LNCAP (cell line): ENCODE measurements at regions not wholly inside any gene's neighbourhood (a gene's known extent, or its start where the extent isn't known, plus 50 kb on each side); places are given as distances from the start of the nearest gene placed in this dataset.
A peak's percentile ranks its signal among the peaks of the same experiment; 100 is the strongest.

Source experiments
- TF ChIP-seq, protein P1 (sequence below): fragments of 450-650 bp; IDR thresholded peaks from 2 replicates; pipeline ENCODE4 v1.5.1; 2017; ENCODE audit warnings: mild to moderate bottlenecking

DNA sequence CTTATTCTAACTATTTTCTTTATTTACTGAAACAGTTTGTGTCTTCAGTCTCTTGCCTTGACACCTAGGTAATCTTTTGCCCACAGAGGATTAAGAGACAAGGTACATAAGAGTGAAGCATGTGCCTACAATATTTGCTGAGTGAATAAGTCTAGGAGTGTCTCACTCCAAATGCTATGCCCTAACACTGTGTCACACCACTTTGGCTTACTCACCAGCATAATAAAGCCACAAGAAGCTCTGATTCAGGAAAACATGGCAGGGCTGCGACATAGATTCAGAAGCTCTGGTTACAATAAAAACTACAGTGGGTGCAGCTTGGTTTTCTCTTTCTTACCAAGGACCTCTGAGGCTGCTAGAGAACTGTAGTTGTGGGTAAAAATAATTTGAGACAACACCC lies 127.1 kb downstream of the RBM46 start:
- TF ChIP-seq, protein P1, sequence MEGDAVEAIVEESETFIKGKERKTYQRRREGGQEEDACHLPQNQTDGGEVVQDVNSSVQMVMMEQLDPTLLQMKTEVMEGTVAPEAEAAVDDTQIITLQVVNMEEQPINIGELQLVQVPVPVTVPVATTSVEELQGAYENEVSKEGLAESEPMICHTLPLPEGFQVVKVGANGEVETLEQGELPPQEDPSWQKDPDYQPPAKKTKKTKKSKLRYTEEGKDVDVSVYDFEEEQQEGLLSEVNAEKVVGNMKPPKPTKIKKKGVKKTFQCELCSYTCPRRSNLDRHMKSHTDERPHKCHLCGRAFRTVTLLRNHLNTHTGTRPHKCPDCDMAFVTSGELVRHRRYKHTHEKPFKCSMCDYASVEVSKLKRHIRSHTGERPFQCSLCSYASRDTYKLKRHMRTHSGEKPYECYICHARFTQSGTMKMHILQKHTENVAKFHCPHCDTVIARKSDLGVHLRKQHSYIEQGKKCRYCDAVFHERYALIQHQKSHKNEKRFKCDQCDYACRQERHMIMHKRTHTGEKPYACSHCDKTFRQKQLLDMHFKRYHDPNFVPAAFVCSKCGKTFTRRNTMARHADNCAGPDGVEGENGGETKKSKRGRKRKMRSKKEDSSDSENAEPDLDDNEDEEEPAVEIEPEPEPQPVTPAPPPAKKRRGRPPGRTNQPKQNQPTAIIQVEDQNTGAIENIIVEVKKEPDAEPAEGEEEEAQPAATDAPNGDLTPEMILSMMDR: no peak

DNA sequence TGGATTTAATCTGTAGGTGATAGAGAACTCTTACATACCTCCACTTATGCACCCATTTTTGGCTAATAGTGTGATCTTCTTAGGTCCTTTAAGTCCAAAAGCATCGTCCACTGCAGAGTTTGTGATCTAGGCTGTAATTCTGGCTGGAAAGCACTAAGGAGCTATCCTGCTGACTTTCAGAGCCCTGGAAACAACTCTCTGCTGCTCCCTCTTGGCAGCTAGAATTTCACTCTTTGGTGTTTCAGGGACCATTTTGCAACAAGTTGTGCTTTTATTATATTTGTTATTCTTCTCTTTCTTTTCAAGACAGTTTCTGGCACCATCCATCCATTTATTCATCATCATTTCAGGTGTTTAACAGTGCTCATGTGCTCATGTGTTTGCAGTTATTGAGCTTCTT lies 130.0 kb downstream of the RBM46 start:
- TF ChIP-seq, protein P1: peak; percentile 11; the same call in 1 of the 2 replicates

DNA sequence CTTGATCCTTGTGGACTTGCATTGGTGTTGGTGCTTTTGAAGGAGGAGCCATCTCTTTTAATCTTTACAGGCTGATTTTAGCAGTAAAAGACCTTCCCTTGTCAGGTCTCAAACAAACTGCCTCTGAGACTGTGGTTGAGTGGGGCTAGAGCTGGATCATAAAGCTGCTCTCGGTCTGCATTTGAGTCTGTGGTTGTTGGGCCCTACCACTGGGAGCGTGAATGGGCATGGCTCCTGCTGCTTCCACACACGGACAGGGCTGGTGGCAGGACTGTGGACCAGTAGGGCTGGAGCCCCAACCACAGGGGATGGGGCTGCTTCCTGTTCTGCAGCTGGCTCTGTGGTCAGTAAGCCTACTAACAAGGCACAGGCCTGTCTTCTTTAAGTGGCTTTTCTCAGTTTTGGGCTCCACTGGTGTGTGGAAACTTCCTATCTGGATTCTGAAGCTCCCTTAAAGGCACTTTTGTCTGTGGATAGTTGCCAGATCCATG lies 130.6 kb downstream of the RBM46 start:
- TF ChIP-seq, protein P1: no peak

DNA sequence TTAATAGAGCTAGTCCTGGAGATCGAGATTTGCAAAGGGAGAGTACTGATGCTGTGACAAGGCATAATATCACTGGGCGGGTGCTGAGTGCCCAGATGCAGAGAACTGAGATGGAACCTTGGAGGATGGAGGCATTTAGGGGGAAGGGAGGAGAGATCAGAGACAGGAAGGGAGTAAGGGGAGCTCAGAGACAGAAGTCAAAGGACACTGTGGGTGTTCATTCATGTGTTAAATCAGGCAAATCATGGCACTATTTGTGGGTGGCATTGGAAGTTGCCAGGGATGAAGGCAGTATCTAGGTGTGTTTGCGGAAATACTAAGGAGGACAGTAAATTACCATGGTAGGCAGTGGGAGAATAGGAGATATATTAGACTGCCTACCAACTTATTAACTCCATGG lies 135.0 kb downstream of the RBM46 start:
- TF ChIP-seq, protein P1: no peak

DNA sequence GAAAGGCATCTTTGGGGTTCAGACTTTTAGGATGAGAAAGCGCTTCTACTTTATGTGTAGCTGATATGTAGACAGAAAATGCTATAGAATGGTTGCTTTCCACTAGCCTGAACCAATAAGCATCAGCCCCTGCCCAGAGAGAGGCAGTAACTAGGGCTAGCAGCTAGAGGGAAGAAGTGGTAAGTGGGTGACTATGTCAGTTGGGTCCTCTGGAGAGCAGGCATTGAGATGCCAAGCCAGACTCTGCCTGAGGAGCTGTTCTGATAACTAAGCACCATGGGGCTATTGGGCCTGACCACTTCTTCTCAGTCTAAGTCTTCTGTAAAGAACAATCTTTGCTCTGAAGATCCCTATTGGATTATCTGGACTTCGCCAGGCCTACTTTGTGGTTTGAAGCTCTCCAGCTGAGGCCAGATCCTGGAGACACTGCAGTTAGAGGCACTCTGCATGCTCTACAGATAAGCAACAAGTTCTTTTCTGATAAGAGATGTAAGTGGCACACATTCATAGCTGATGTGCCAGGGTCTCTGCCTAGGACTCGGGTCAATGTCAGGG lies 146.1 kb downstream of the RBM46 start:
- TF ChIP-seq, protein P1: no peak

DNA sequence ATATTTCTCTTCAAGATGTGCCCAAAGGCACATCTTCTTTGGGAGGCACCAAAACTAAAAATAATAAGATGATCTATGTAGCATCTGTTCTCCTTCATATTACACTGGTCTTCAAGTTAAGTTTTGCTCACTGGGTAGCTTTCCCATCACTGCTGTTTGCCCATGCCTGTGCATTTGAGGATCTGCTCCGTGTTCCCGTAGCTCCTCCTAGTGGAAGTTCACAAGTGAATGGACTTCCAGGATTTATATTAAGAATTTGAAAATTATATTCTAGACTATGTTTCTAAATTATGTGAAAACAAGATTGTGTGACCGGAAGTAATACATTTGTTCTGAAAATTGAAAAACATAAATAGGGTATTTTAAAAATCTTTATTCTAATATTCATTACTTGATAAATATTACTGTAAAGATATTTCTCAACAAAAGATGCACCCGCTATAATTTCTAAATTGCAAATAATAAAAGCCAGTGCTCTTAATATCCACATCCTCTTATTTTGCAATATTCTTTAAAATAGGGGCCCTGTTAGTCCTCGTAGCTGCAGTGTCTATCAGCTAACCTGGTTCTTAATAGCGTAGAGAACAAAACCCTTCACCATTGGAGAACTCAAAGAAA lies 147.7 kb downstream of the RBM46 start:
- TF ChIP-seq, protein P1: peak; percentile 64

DNA sequence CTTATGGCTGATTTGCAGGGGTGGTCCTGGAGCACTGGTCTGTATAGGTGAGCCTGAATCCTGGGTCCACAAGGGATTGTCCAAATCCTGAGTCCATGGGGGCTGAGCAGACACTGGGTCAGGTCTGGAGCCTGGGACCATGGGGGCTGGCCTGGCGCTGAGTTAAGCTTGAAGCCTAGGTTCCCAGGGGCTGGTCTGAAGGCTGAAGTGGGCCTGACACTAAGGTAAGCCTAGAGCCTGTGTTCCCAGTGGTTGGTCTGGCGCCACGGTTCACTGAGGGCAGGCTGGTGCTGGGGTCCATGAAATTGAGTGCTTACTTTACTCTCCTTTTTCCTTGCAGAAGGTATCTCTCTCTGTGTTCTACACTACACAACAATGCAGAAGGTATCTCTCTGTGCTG lies 155.8 kb downstream of the RBM46 start:
- TF ChIP-seq, protein P1: no peak
